Body of pancreas (tissue), 4 donors: ENCODE measurements at regions not wholly inside any gene's neighbourhood (a gene's known extent, or its start where the extent isn't known, plus 50 kb on each side); places are given as distances from the start of the nearest gene placed in this dataset.
"Not testable (repeated sequence)": the region's sequence is repeated elsewhere in the genome, so short reads cannot be mapped to it uniquely, and the experiment has no call there.

Experiments
- CTCF ChIP-seq, 7 experiments: fragments of 450-650 bp in 4 of 7; fragments of 200-600 bp in 3 of 7; sonication (generic) in 3 of 7; IDR thresholded peaks; one replicate each; pipeline ENCODE4 v1.5.1; 2016 to 2019; ENCODE audit warnings: antibody characterized with exemption in 7 of 7
- POLR2A ChIP-seq, 3 donors: fragments of 450-650 bp; IDR thresholded peaks; one replicate each; pipeline ENCODE4 v1.6.1; 2016; ENCODE audit warnings: antibody characterized with exemption in 3 of 3, mild to moderate bottlenecking in 2 of 3

- TF ChIP-seq POLR2A, CTCF (IDR thresholded peaks at IDR 0.05): not testable (repeated sequence)
These were observed 94.8 kb upstream of the KDM7A start for GRCh38 chr7:140271643-140271968.
